ENCODE measurements at regions not wholly inside any gene's neighbourhood (a gene's known extent, or its start where the extent isn't known, plus 50 kb on each side); places are given as distances from the start of the nearest gene placed in this dataset.

- ATAC-seq (ENCODE audit: low read depth in 2 of 2), result no peak
- Mint-ChIP-seq H3K4me3 (no peak overlapping the region), H3K4me1 (no peaks in the 10 kb centered on the region), H3K27me3 (no peaks in the 10 kb centered on the region), H3K9me3 (peaks cover 0 to 3% (median 0%) of the 10 kb centered on the region in 7 donors), H3K36me3 (no peaks in the 10 kb centered on the region), H3K27ac (no peak overlapping the region)
- no peak overlapping the region for H3K27ac ChIP-seq (ENCODE audit: insufficient read depth, low read length, poor library complexity, severe bottlenecking)
- H3K4me3 ChIP-seq (ENCODE audit: low read depth, low read length), result no peak overlapping the region
- no peak for DNase-seq
- H3K4me1 ChIP-seq (ENCODE audit: control insufficient read depth, insufficient read depth, low read length, poor library complexity, severe bottlenecking), result no peaks in the 10 kb centered on the region
- H3K27me3 ChIP-seq (ENCODE audit: control insufficient read depth, insufficient read depth, low read length), result no peaks in the 10 kb centered on the region
- no peaks in the 10 kb centered on the region for H3K36me3 ChIP-seq (ENCODE audit: control insufficient read depth, insufficient read depth, low read length)
- no peaks in the 10 kb centered on the region for H3K9me3 ChIP-seq (ENCODE audit: control insufficient read depth in 2 of 2, low read length in 2 of 2)
Observed at GRCh38 chr6:71733970-71734899, 152.1 kb upstream of the RIMS1 start.

- DNase-seq (no peak), ATAC-seq (ENCODE audit: low read depth in 2 of 2) (no peak)
- no peaks in the 10 kb centered on the region for H3K27me3 ChIP-seq (ENCODE audit: control insufficient read depth, insufficient read depth, low read length)
- Mint-ChIP-seq H3K4me3 (no peak overlapping the region), H3K9me3 (peaks cover 0 to 3% (median 0%) of the 10 kb centered on the region in 7 donors), H3K27ac (no peak overlapping the region), H3K4me1 (no peaks in the 10 kb centered on the region), H3K36me3 (no peaks in the 10 kb centered on the region), H3K27me3 (no peaks in the 10 kb centered on the region)
- no peaks in the 10 kb centered on the region for H3K9me3 ChIP-seq (ENCODE audit: control insufficient read depth in 2 of 2, low read length in 2 of 2)
- no peak overlapping the region for H3K4me3 ChIP-seq (ENCODE audit: low read depth, low read length)
- no peaks in the 10 kb centered on the region for H3K36me3 ChIP-seq (ENCODE audit: control insufficient read depth, insufficient read depth, low read length)
- H3K27ac ChIP-seq (ENCODE audit: insufficient read depth, low read length, poor library complexity, severe bottlenecking), result no peak overlapping the region
- no peaks in the 10 kb centered on the region for H3K4me1 ChIP-seq (ENCODE audit: control insufficient read depth, insufficient read depth, low read length, poor library complexity, severe bottlenecking)
Observed at GRCh38 chr6:71737953-71738352, 148.4 kb upstream of the RIMS1 start.

DNA sequence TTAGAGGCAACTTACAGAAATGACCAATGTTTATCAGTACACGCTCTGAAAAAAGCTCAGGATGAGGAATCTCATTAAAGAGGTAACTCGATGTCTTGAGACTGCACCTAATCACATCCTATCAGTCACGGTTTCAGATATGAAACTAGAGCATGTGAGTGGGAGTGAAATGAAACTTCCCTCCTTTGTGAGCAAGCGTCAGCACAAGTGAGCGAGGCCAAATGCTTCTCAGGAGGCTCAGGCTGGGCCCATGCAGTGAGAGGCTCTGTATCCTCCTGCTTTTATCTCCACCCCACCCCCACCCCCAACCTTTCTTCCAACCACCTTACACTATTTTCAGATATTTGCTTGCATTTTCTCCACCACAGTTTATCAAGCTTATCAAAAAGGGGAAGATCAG, 140.8 kb upstream of the RIMS1 start:
- no peaks in the 10 kb centered on the region for H3K36me3 ChIP-seq (ENCODE audit: control insufficient read depth, insufficient read depth, low read length)
- Mint-ChIP-seq H3K9me3 (no peaks in the 10 kb centered on the region), H3K4me1 (no peaks in the 10 kb centered on the region), H3K36me3 (no peaks in the 10 kb centered on the region), H3K4me3 (no peak overlapping the region), H3K27ac (no peak overlapping the region), H3K27me3 (peaks cover 4% of the 10 kb centered on the region)
- no peaks in the 10 kb centered on the region for H3K4me1 ChIP-seq (ENCODE audit: control insufficient read depth, insufficient read depth, low read length, poor library complexity, severe bottlenecking)
- no peaks in the 10 kb centered on the region for H3K9me3 ChIP-seq (ENCODE audit: control insufficient read depth in 2 of 2, low read length in 2 of 2)
- no peak overlapping the region for H3K27ac ChIP-seq (ENCODE audit: insufficient read depth, low read length, poor library complexity, severe bottlenecking)
- H3K27me3 ChIP-seq (ENCODE audit: control insufficient read depth, insufficient read depth, low read length), result no peaks in the 10 kb centered on the region
- no peak for DNase-seq
- no peak for ATAC-seq (ENCODE audit: low read depth in 2 of 2)
- H3K4me3 ChIP-seq (ENCODE audit: low read depth, low read length), result no peak overlapping the region

DNA sequence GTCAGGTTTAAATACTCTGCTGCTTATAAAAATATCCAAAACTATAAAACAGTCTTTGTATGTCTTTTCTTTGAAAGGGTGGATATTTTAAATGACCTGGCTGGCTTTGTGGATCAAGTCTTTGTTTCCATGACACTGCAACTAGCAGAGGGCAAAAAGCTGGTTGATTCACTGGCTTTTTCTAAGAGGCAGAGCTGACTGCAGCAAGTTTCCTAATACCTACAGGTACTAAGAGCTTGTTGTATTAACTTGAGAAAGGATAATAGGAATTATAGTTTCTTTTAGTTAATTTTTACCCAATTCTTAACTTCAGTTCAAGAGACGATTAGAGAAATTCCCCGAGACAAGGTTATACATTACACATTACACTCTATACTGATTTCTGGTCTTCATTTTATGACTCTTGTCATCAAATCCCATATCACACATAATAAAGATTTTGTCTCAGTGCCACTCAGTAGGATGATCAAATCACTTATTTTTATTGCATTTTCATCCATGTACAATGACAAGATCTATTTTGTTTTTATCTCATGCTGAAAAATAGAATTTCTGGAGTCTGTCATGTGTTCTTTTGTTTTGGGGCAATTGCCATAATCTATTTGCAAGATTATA, 120.1 kb upstream of the RIMS1 start:
- Histone ChIP-seq H3K36me3 (ENCODE audit: control insufficient read depth, insufficient read depth, low read length) (no peaks in the 10 kb centered on the region), H3K27me3 (ENCODE audit: control insufficient read depth, insufficient read depth, low read length) (no peaks in the 10 kb centered on the region), H3K9me3 (ENCODE audit: control insufficient read depth in 2 of 2, low read length in 2 of 2) (no peaks in the 10 kb centered on the region), H3K4me3 (ENCODE audit: low read depth, low read length) (no peak overlapping the region), H3K4me1 (ENCODE audit: control insufficient read depth, insufficient read depth, low read length, poor library complexity, severe bottlenecking) (no peaks in the 10 kb centered on the region), H3K27ac (ENCODE audit: insufficient read depth, low read length, poor library complexity, severe bottlenecking) (no peak overlapping the region)
- no peak overlapping the region for H3K4me3 Mint-ChIP-seq
- no peaks in the 10 kb centered on the region for H3K36me3 Mint-ChIP-seq
- DNase-seq (no peak), ATAC-seq (ENCODE audit: low read depth in 2 of 2) (no peak)
- no peaks in the 10 kb centered on the region for H3K27me3 Mint-ChIP-seq
- H3K9me3 Mint-ChIP-seq, result peaks cover 0 to 5% (median 2%) of the 10 kb centered on the region in 7 donors
- H3K4me1 Mint-ChIP-seq, result no peaks in the 10 kb centered on the region
- H3K27ac Mint-ChIP-seq, result no peak overlapping the region

DNA sequence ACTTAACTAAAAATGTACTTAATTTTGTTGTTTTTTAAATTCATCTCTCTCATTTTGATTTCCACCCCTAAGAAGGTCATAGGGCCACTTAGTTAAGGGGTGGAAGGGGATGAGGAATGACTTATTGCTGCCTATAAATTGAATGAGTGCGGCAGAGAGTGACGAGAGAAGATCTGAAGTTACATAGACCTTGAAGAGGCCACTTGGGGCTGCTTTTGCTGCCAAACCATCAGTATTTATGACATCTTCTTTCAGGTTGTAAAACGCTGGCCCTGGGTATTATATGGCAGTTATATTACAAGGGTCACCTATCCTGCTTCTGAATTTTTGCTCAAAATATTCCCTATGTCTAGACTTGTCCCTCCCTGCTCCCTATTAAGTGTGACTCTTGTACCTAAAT, 119.6 kb upstream of the RIMS1 start:
- Mint-ChIP-seq H3K4me1 (no peaks in the 10 kb centered on the region), H3K27me3 (no peaks in the 10 kb centered on the region), H3K36me3 (no peaks in the 10 kb centered on the region), H3K4me3 (no peak overlapping the region), H3K9me3 (peaks cover 0 to 8% (median 4%) of the 10 kb centered on the region in 7 donors), H3K27ac (no peak overlapping the region)
- no peaks in the 10 kb centered on the region for H3K27me3 ChIP-seq (ENCODE audit: control insufficient read depth, insufficient read depth, low read length)
- H3K9me3 ChIP-seq (ENCODE audit: control insufficient read depth in 2 of 2, low read length in 2 of 2), result no peaks in the 10 kb centered on the region
- no peak for DNase-seq
- ATAC-seq (ENCODE audit: low read depth in 2 of 2), result no peak
- H3K27ac ChIP-seq (ENCODE audit: insufficient read depth, low read length, poor library complexity, severe bottlenecking), result no peak overlapping the region
- H3K4me3 ChIP-seq (ENCODE audit: low read depth, low read length), result no peak overlapping the region
- H3K36me3 ChIP-seq (ENCODE audit: control insufficient read depth, insufficient read depth, low read length), result no peaks in the 10 kb centered on the region
- H3K4me1 ChIP-seq (ENCODE audit: control insufficient read depth, insufficient read depth, low read length, poor library complexity, severe bottlenecking), result no peaks in the 10 kb centered on the region

DNA sequence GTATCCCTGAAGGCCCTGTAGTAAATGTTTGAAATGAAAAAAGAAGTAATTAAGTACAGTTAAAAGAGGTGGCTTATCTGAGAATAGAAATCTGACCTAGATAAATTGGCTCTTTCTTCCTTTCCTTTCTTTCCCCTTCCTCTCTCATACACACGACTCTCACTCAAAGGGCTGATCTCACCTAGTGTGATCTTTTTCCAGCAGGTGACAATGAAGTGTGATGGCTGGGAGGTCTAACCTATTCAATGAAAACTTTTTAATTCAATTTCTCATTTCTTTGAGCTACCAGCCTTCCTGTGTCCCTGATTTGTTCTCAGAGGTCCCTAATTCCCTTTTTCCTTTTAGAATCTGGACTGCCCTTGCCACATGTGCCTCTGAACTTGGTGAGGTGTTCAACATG, 118.0 kb upstream of the RIMS1 start:
- H3K27me3 ChIP-seq (ENCODE audit: control insufficient read depth, insufficient read depth, low read length), result no peaks in the 10 kb centered on the region
- H3K4me3 ChIP-seq (ENCODE audit: low read depth, low read length), result no peak overlapping the region
- Mint-ChIP-seq H3K27ac (no peak overlapping the region), H3K36me3 (no peaks in the 10 kb centered on the region), H3K4me3 (no peak overlapping the region), H3K27me3 (no peaks in the 10 kb centered on the region), H3K4me1 (no peaks in the 10 kb centered on the region), H3K9me3 (peaks cover 0 to 13% (median 6%) of the 10 kb centered on the region in 7 donors)
- no peaks in the 10 kb centered on the region for H3K36me3 ChIP-seq (ENCODE audit: control insufficient read depth, insufficient read depth, low read length)
- no peaks in the 10 kb centered on the region for H3K4me1 ChIP-seq (ENCODE audit: control insufficient read depth, insufficient read depth, low read length, poor library complexity, severe bottlenecking)
- no peaks in the 10 kb centered on the region for H3K9me3 ChIP-seq (ENCODE audit: control insufficient read depth in 2 of 2, low read length in 2 of 2)
- DNase-seq, result no peak
- no peak for ATAC-seq (ENCODE audit: low read depth in 2 of 2)
- no peak overlapping the region for H3K27ac ChIP-seq (ENCODE audit: insufficient read depth, low read length, poor library complexity, severe bottlenecking)

- ATAC-seq (ENCODE audit: low read depth in 2 of 2), result no peak
- no peaks in the 10 kb centered on the region for H3K36me3 ChIP-seq (ENCODE audit: control insufficient read depth, insufficient read depth, low read length)
- H3K9me3 ChIP-seq (ENCODE audit: control insufficient read depth in 2 of 2, low read length in 2 of 2), result peaks cover 0 to 9% of the 10 kb centered on the region in 2 experiments
- Mint-ChIP-seq H3K9me3 (peaks cover 4 to 38% (median 8%) of the 10 kb centered on the region in 7 donors), H3K4me1 (no peaks in the 10 kb centered on the region), H3K27ac (no peak overlapping the region), H3K4me3 (no peak overlapping the region), H3K36me3 (no peaks in the 10 kb centered on the region), H3K27me3 (no peaks in the 10 kb centered on the region)
- H3K4me3 ChIP-seq (ENCODE audit: low read depth, low read length), result no peak overlapping the region
- H3K4me1 ChIP-seq (ENCODE audit: control insufficient read depth, insufficient read depth, low read length, poor library complexity, severe bottlenecking), result no peaks in the 10 kb centered on the region
- no peak overlapping the region for H3K27ac ChIP-seq (ENCODE audit: insufficient read depth, low read length, poor library complexity, severe bottlenecking)
- DNase-seq, result no peak
- H3K27me3 ChIP-seq (ENCODE audit: control insufficient read depth, insufficient read depth, low read length), result no peaks in the 10 kb centered on the region
Observed at GRCh38 chr6:71808865-71809264, 77.5 kb upstream of the RIMS1 start.

GRCh38 chr6:71810880-71811279, 75.5 kb upstream of the RIMS1 start:
- Histone ChIP-seq H3K9me3 (ENCODE audit: control insufficient read depth in 2 of 2, low read length in 2 of 2) (peaks cover 0 to 9% of the 10 kb centered on the region in 2 experiments), H3K4me3 (ENCODE audit: low read depth, low read length) (no peak overlapping the region), H3K27me3 (ENCODE audit: control insufficient read depth, insufficient read depth, low read length) (no peaks in the 10 kb centered on the region), H3K36me3 (ENCODE audit: control insufficient read depth, insufficient read depth, low read length) (no peaks in the 10 kb centered on the region), H3K27ac (ENCODE audit: insufficient read depth, low read length, poor library complexity, severe bottlenecking) (no peak overlapping the region), H3K4me1 (ENCODE audit: control insufficient read depth, insufficient read depth, low read length, poor library complexity, severe bottlenecking) (no peaks in the 10 kb centered on the region)
- H3K27me3 Mint-ChIP-seq, result no peaks in the 10 kb centered on the region
- H3K36me3 Mint-ChIP-seq, result no peaks in the 10 kb centered on the region
- no peak for ATAC-seq (ENCODE audit: low read depth in 2 of 2)
- H3K9me3 Mint-ChIP-seq, result peaks cover 6 to 46% (median 10%) of the 10 kb centered on the region in 7 donors
- DNase-seq, result no peak
- no peak overlapping the region for H3K4me3 Mint-ChIP-seq
- H3K27ac Mint-ChIP-seq, result no peak overlapping the region
- no peaks in the 10 kb centered on the region for H3K4me1 Mint-ChIP-seq
